GM12872 (cell line): ENCODE measurements at regions not wholly inside any gene's neighbourhood (a gene's known extent, or its start where the extent isn't known, plus 50 kb on each side); places are given as distances from the start of the nearest gene placed in this dataset.

ENCODE experiments used
- TF ChIP-seq, protein P1 (sequence below): IDR thresholded peaks from 3 replicates; pipeline ENCODE4 v1.5.1; 2011; ENCODE audit warnings: low read depth, mild to moderate bottlenecking, low read length, moderate library complexity; ENCODE audit not compliant: insufficient read depth

DNA sequence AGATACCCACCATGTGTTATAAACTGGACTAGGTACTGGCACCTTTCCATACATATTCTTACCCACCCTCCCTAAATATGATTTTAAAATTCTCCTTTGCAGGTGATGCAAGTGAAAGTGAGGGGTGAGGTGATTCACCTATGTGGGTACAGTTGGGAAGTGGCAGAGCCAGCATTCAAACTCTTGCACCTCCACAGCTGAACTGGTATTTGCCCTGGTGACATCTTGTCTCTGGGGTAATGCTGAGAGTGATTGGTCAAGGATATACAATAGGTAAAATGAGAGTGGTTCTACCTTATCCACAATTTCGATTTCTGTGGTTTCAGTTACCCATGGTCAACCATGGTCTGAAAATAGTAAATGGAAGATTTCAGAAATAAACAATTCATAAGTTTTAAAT lies 288.2 kb downstream of the MIAT start:
- TF ChIP-seq, protein P1, sequence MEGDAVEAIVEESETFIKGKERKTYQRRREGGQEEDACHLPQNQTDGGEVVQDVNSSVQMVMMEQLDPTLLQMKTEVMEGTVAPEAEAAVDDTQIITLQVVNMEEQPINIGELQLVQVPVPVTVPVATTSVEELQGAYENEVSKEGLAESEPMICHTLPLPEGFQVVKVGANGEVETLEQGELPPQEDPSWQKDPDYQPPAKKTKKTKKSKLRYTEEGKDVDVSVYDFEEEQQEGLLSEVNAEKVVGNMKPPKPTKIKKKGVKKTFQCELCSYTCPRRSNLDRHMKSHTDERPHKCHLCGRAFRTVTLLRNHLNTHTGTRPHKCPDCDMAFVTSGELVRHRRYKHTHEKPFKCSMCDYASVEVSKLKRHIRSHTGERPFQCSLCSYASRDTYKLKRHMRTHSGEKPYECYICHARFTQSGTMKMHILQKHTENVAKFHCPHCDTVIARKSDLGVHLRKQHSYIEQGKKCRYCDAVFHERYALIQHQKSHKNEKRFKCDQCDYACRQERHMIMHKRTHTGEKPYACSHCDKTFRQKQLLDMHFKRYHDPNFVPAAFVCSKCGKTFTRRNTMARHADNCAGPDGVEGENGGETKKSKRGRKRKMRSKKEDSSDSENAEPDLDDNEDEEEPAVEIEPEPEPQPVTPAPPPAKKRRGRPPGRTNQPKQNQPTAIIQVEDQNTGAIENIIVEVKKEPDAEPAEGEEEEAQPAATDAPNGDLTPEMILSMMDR, result no peak

DNA sequence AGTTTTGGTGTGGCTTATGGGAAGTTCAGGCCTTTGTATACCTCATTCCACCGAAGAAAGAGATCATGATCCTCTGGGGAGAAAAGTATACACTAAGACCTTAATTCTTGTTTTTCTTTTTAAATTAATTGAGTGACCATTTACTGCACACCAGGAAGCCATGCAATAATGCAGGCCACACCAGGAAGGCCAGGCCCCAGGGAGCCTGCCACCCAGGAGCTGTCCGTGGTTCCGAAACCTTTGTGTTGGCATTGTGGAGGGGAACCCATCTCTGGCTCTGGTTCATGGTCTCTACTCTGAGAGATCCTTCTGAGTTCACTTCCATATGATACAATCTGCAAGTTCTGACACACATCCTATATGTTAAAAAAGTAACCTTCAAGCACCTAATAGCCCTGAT lies 291.8 kb downstream of the MIAT start:
- TF ChIP-seq, protein P1, result no peak

DNA sequence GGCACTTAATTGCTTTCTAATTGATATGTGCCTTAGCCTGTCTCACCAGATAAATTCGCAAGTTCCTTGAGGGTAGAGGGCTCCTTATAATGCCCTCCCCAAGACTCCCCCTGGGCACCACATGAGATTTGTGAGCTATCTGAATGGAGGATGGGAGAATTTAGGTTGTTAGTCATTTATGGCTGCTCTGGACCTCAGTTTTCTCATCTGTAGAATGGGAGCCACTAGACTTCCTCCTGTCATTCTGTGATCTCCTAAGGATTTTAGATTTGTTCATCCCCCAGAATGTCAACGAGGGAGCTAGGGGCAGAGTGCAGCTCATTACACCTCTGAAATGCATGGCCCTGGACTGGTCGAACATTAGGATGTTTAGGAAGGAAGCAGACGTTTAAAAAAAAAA lies 294.6 kb downstream of the MIAT start:
- TF ChIP-seq, protein P1, result no peak

DNA sequence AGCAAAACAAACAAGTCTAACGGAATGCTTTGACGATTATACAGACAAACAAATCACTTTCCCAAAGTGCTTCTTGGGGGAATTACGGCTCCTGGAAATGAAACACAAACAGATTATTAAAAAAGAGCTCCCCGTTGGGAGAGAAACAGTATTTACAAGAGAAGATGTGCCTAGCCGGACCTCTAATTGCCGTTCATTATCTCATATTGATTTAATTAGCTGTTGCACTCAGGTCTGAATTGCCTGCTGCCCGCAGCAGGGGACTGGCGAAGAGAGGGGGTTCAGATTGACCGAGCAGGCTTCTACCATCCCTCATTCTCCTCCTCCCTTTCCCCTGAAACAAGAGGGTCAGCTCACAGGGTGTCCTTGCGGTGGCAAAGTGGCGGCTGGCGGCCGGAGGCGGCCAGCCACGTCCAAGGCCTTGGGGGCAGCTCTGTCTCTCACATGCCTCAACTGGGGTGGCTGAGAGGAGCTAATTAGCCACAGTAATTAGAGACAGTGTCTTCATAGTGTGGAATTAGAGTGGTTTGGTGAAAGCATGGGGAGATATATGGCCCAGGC lies 295.1 kb downstream of the MIAT start:
- TF ChIP-seq, protein P1, result no peak

DNA sequence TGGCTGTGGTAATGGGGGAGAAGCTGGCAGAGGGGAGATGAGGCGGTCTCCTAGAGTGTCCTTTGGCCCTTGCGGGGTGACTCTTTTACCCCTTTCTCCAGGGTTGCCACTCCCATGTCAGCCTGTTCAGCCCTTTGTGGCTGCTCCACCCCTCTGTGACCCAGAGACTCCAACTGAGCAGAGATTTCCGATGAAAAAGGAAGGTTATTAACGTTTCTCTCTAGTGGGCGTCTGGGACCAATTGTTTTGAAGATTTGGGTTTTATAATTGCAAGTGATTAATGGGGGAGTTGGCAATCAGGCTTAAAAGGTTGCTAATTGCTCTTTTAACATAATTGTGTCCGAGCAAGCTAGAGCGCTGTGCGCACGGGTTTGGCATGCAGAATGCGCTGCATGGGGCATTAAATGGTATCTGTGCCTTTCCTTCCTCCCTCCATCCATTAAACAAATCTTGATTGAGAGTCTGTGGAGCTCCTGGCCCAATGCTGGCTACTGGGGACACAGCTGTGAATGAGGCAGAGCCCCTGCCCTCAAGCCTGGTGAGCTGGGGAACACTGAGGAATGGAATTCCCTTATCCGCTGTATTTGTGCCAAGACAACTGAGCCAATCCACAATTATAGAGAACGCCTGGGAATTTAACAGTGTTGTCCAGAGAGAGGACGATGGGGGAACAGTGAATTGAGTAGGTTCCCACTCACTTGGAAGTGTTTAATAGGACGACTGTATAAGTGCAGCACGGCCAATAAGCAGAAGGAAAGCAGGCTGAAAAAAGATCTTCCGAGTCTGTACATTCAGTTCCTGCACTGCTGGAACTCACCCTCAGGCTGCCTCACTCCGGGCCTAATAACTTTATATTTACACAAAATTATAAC lies 295.9 kb downstream of the MIAT start:
- TF ChIP-seq, protein P1, result no peak

DNA sequence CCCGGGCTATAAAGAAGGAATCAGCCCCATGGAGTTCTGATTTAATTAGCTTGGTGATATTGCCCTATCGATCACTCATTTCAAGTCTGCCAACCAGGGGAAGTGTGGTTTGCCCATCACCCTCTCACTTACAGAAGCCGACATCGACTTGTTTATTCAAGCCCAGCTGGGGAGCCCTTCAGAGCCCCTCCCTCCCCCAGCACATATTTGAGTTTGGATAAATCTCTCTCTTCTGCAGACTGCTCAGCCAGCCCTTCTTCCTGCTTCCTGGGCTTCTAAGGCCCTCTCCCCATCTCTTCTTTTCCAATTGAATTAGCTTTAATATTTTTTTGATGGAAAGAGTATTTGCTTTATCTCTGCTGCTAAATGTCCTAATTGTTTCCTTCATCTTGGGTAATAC lies 299.0 kb downstream of the MIAT start:
- TF ChIP-seq, protein P1, result no peak

DNA sequence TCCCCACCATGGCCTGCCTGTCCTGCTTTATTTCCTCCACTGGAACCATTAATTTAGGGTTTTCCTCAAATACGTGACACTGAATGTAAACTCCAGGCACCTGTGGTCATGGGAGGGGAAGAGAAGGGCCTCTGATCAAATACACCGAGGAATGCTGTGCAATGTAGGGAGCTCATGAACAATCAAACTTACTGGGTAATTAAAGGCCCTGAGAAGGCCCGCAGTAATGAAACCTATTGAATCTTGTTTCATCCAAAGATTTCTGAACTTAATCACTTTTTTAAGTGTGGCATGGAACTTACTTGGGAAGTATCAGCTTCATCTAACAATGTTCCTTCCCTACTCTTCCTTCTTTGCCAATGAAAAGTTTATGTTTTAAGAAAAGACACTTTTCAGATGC lies 299.8 kb downstream of the MIAT start:
- TF ChIP-seq, protein P1, result no peak
